ENCODE measurements at regions not wholly inside any gene's neighbourhood (a gene's known extent, or its start where the extent isn't known, plus 50 kb on each side); places are given as distances from the start of the nearest gene placed in this dataset.
"Not testable (repeated sequence)": the region's sequence is repeated elsewhere in the genome, so short reads cannot be mapped to it uniquely, and the experiment has no call there.

DNA sequence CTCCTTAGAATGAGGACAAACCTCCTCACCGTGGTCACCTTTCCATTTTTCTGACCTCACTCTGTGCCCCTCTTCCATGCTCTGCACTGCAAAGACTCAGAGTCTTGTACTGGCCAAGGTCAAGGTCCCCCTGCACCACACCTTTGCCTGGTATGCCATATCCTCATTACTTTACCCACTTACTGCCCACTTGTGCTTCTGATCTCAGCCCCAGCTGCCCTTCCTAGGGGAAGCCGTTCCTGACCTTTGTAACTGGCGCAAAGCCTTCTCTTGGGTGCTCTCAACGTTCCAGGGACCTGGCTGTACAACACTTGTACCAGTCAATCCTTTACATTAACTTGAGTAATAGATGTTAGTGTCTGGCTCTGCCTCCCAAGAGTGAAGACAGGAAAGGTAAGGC is 256.0 kb downstream of the SV2B start:
- DNase-seq (ENCODE audit: low read depth) = no peak

DNA sequence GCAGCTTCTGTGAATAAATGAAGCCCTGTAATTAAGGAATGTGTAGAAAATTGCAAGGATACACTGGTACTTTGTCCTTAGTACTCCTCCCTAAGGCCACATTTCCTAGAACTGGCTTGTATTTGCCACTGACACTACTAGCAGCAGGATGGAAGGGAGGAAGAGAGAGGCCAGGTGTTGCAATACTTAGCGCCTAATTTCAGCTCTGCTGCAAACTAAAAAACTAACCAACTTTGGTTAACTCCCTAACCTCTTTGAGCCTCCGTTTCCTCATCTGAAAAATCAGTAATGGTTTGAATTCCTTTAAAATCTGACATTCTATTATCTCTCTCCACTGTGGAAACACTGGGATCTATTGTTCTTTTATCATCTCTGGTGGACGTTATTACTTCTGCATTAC is 257.0 kb downstream of the SV2B start:
- no peak for DNase-seq (ENCODE audit: low read depth)

DNA sequence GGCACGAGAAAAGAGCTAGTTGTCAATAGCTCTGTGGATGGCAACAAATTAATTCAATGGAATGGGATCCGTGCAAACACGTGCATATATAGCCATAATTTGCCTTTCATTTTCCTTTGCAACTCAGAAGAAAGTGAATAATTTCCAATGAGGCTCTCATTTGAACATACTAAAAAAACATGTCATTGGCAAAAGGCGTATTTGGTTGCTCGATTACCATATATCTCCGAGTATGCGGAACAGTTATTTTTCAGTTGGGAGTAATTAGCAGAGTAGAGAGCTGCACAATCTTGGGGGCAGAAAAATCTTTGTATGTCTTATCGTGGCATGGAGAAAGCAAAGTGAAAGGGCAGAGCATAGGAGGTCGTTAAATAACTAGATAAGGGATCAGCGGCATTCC is 257.4 kb downstream of the SV2B start:
- DNase-seq (ENCODE audit: low read depth) = no peak

DNA sequence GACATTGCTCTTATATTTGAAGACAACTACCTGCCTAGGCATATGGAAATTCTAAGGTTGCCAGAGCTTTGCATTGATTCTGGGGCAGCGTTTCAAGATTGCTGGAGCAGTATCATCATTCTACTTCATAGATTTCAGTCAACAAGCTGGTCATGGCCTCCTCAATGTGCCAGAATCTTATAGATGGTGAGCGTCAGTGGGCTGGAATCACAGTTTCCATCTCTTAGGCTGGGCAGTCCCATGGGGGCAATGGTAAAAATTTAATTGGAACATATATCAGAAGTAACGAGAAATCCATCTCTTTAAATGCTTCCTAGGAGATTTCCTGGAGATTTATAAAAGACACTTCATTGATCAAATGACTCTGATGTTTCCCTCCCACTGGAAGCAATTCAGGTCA is 258.3 kb downstream of the SV2B start:
- no peak for DNase-seq (ENCODE audit: low read depth)

DNA sequence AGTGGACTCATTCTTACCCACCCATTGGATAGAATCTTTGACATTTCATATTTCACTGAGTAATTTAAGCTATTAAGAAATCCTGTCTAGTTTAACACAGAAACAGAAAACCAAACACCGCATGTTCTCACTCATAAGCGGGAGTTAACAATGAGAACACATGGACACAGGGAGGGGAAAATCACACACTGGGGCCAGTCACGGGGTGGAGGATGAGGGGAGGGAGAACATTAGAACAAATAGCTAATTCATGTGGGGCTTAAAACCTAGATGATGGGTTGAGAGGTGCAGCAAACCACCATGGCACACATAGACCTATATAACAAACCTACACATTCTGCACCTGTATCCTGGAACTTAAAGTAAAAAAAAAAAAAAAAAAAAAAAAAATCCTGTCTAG is 261.6 kb downstream of the SV2B start:
- DNase-seq (ENCODE audit: low read depth) = not testable (repeated sequence)

DNA sequence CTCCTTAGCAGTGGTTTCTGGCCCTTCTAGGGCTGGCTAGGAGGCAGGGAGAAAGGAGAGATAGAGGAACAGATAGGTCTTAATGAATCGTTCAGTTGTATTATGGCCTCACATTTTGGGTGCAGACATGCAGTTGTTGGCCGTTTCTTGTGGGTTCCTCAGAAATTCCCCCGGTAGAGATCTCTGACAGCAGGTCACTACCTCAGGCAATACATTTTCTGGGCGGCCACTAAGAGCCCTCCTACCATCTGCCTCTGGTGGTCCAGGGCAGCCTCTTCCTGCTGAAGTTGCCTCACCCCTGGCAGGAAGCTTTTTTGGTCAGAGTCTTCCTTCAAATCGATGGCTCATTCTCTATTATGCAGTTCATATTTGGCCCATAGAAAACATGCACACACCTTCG is 266.1 kb downstream of the SV2B start:
- DNase-seq (ENCODE audit: low read depth) = no peak

DNA sequence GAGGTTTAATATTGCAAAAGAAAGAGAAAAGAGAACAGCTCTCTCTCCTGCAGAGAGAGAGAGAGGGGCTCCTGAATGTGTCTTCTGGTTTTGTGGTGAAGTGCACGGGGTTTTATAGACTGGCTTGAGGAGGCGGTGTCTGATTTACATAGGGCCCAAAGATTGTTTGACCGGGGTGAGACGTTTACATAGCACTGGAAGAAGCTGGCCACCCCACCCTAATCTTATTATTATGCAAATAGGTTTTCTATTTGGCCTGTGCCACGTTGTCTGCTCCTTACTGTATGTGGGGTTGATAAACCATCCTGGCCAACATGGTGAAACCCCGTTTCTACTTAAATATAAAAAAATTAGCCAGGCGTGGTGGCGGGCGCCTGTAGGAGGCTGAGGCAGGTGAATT is 268.6 kb downstream of the SV2B start:
- no peak for DNase-seq (ENCODE audit: low read depth)

DNA sequence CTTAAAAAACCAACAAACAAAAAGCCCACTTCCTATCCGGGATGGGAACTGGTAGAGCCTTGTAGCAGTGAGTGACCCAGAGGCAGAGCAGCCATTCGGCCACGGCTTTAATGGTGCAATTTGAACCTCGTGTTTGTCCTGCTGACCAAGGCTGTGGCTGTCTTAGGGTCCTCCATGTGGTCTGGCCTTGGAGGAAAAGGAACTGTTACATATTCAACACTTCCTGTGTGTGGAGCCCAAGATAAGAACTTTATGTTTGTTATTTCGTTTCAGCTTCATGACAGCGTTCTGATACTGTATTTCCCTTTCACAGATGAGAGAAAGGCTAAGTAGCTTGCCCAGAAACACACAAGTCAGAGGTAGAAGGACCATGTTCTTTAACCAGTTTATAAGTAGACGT is 269.8 kb downstream of the SV2B start:
- DNase-seq (ENCODE audit: low read depth) = no peak

DNA sequence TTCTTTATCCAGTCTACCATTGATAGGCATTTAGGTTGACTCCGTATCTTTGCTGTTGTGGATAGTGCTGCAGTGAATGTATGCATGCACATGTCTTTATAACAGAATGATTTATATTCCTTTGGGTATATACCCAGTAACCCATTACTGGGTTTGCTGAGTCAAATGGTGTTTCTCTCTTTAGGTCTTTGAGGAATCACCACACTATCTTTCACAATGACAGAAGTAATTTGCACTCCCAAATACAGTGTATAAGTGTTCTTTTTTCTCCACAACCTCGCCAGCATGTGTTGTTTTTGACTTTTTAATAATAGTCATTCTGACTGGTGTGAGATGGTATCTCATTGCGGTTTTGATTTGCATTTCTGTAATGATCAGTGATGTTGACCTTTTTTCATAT is 271.3 kb downstream of the SV2B start:
- DNase-seq (ENCODE audit: low read depth) = not testable (repeated sequence)

DNA sequence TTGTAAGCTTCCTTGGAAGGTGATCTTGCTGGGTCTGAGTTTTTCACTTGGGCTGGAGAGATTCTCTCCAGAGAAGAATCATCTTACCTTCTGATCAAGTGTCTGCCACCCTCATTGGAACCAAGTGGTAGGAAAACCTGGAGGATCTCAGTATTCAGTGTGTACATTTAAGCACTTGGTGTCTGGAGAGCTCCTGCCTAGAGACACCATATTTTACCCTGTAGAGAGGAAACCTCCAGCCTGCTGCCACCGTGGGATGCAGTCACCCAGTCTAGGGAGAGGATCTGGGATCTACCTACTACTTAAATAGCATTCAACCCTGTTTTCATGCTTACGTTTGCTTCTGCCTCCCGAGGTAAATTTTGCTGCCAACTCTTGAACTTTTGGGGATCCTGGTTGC is 274.3 kb downstream of the SV2B start:
- no peak for DNase-seq (ENCODE audit: low read depth)

DNA sequence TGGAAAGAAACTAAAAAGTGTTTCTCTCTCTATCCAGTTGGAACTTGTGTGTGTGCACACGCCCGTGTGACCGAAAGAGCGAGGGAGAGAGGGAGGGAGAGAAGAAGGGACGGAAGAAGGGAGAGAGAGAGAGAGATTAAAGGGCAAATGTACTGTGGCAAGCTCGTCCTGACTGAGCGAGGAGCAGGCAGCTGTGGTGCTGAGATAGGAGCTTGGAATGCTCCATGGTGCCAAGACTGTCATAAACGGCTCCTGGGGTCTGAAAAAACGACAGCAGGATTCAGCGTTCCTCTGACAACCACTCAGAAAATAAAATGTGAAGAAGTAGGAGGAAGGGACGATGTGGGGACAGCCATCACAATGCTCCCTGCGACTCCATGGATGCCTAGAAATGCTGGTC is 276.0 kb downstream of the SV2B start:
- DNase-seq (ENCODE audit: low read depth) = no peak

DNA sequence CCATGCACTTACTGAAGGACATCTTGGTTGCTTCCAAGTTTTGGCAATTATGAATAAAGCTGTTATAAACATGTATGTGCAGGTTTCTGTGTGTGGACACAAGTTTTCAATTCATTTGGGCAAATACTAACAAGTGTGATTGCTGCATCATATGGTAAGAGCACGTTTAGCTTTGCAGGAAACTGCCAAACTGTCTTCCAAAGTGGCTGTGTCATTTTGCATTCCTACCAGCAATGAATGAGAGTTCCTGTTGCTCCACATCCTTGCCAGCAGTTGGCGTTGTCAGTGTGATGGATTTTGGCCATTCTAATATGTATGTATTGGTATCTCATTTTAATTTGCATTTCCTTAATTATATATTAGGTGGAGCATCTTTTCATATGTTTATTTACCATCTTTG is 280.1 kb downstream of the SV2B start:
- no peak for DNase-seq (ENCODE audit: low read depth)

DNA sequence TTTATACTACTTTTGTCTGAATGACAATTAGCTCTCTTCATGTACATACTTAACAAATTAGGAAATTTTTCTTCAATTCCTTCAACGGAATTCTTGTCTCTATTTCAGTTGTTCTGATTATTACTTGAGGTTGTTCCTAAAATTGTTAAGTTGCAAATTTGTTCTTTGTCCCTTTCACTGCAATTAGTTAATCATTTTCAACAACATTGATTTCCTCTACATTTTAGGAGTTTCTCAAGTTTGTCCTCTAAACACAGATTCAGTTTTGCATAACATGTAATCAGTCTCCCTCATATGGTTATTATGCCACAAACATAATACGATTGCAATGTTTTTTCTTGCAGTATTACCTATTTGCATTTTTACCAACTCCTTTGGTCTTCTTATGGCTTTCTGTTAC is 283.5 kb downstream of the SV2B start:
- no peak for DNase-seq (ENCODE audit: low read depth)

DNA sequence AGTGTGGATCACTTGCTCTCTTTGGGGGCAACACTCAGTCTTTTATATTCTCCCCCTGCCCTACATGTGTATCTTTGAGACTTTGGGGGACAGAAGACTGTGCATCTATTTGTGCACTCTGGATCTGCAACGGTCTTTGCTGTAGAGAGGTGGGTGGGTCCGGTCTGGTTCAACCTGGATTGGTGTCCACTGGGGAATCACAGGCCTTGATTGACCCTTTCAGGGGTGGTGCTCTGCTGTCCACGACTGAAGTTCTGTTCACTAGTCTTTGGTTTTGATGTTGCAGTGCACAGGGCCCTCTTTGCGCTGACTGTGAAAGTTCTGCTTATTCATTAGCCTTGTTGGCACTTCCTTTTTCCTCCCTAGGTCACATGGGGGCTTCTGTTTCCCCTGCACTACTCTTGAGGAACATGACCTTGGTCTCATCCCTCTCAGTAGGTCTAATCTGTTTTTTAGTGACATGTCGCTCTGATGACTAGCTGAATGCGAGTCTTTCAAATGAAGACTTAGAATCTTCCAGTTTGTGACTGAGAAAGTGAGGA is 284.2 kb downstream of the SV2B start:
- DNase-seq (ENCODE audit: low read depth) = no peak

DNA sequence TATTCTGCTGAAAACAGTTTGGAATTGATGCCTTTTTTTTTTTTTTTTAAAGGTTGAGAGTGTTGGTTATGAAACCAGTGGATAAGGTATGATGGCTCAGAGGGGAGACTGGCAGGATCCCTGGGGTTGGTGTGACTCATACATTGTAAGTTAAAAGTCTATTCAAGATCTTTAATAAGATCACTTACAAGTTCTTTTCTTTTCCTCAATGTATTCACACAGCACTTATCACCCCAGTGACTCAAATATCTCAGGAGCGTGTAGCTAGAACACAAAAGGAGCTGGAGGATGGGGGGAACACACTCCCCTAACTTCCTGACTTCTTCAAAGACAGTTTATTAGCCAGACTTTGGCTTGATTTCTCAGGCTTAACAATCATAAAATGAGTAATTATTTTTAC is 285.3 kb downstream of the SV2B start:
- no peak for DNase-seq (ENCODE audit: low read depth)

DNA sequence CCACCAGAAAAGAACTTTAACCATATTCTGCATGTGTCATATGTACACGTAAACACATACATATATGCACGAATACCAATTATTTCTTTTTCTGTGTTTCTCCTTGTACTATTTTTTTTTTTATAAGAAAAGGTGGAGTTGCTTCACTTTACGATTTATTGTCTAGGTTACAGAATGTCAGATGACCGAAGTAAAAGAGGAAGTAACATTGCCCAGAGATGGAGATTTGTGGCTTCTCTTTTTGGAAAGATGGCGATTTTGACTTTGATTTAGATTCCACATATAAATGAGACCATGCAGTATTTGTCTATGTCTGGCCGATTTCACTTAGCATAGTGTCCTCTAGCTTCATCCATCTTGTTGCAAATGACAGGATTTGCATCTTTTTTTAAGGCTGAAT is 293.1 kb downstream of the SV2B start:
- DNase-seq (ENCODE audit: low read depth) = no peak

DNA sequence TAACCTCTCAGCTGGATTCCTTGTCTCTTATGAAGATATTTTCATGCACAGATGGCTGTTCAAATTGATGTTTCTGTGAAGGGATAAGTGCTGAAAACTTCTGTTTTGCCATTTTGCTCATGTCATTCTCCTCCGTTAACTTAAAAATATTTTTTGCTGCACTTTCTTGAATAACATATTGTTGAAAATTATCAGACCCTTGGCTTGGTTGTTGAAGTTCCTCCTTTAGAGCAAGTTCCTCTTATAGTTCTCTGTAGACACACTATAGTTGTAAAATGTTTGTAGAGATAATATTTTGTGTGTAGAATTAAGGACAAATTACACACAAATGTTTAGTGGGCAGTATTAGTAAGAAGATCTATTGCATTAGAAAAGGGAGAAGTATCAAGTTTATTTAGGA is 300.4 kb downstream of the SV2B start:
- DNase-seq (ENCODE audit: low read depth) = no peak

DNA sequence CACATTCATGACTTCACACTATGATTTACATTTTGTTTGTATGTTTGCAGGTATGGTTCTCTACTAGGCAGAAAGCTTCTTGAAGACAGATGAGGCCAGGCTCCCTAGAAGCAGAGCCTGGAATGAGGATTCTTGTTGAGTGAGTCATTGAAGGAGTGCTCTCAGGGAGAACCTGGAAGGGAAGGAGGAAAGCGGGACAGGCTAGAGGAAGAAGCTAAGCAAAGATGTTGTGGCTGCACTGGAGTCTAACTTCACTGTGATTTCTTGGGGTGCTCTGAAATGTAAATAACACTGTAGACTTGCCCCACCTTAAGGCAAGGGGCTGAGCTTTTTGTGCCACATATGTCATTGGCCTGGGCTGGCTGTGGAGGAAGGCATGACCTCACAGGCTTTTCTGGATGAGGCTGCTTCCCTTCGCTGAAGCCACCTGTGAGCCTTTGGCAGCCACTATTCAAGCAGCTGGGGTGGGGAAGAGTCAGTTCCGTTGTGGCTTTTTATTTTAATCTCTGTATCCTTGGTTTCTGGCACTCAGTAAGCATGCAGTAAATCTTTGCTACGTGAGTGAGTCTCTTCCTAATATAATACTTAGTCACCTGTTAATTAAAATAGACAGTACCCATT is 307.3 kb downstream of the SV2B start:
- DNase-seq (ENCODE audit: low read depth) = no peak

DNA sequence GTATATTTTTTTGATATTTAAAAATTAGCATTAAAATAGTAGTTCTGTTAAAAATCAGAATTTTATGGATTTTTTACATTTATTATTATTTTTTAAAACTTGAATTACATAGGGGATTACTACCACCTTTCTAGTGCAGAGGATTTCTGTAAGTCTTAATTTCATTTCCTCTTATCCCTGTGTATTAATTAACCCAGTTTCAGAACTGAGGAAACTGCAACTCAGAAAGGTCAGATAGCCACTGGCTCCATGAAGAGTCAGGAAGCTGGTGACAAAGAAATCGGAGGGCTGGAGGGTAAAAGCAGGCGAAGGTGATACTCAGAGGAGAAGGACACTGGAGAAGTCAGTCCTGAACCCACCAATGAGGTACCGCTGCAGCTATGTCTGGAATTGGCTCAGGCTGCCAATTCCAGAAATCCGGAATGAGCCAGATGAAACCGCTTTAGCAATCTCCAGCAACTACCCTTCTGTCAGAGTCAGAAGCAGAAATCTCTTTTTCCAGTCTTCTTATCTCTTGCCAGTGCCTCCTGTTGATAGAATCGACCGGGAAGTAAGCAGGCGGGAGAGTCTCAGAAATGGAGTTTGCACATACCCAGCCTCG is 308.5 kb downstream of the SV2B start:
- no peak for DNase-seq (ENCODE audit: low read depth)

DNA sequence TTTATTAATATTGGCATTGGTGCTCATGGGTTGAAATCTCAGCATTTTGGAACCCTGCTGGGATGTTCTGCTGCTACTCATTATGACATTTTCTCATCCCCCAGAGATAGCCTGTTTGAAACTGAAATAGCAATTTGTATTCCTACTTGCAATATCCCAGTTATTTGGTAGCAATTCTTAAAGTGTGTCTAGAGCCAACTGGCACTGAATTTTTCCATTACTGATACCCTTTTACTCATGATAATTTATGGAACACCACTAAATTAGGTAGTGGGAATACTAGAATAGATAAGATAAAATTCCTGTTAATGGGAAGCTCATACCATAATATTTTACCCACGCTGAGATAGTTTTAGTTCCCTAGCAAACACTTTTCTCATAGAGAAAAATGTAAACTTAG is 309.3 kb downstream of the SV2B start:
- DNase-seq (ENCODE audit: low read depth) = no peak

DNA sequence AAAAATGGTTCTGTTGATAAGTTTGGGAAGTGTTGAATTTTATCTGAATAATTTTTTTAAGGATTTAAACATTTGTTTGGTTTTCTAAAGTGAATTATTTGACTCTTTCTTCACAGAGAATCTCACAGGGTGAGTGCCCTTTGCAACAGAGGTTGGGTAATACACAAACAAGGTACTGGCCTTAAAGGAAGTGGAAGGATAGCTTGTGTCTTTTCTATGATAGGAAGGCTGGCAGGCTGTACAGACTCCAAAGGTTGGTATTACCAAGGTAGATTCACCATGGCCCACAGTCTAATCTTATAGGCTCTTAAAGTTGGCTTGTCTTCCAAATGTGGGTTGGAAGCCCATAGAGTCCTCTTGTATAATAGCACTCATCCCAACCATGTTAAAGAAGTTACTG is 311.5 kb downstream of the SV2B start:
- no peak for DNase-seq (ENCODE audit: low read depth)

DNA sequence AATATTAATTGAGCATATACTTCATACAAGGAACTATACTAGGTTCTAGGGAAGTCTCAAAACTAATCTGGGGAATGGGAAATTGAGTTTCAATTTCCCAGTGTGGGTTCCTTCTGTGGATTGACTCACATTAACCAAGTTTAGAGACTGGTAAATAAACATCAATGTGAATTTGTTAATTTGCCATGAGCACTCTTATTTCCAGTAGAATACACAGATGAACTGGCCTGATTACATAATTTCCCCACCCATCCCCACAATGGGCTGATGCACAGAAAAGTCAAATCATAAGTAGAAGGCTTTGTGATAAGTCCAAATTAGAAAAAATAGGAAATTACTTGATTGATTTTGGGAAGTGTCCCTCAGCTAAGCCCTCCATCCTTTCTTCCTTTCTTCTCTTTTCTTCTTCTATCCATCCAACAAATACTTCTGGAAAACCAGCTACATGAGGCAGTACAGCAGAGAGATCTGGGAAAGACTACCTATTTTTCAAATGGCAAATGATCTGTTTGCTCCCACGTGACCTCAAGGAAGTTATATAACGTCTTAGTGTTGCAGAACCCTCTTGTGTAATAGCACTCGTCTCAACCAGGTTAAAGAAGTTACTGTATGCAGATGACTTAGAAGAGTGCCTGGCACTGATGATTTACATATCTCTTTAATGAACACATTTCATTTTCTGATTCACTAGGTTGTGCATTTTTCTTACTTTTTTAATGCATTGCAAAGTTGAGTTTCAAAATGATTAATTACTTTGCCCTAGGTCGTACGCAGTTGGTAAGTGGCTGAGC is 312.3 kb downstream of the SV2B start:
- no peak for DNase-seq (ENCODE audit: low read depth)

DNA sequence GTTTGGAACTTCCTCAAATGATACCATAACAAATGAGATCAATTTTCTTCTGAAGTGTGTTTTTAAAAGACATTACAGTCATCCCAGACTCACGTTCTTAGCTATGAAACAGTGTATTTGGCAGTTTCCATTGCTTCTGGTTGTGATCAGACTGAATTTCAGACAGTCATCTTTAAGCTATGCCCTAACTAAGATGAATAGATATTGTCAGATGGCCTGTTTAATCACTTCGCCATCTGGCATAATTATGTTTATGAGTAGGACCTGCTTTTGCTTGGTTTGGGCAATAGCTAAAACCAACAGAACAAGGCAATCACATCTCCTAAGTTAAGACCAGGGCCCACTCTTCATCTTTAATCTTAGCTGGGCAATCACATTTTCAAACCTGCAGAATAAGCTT is 313.1 kb downstream of the SV2B start:
- DNase-seq (ENCODE audit: low read depth) = no peak

Data from stimulated activated CD8-positive, alpha-beta memory T cell treated with anti-CD3 and anti-CD28 coated beads, Interleukin-15, amount 100 ng/mL, for 24 hours (primary cell).